ENCODE measurements at regions not wholly inside any gene's neighbourhood (a gene's known extent, or its start where the extent isn't known, plus 50 kb on each side); places are given as distances from the start of the nearest gene placed in this dataset.
"Not testable (repeated sequence)": the region's sequence is repeated elsewhere in the genome, so short reads cannot be mapped to it uniquely, and the experiment has no call there.

DNA sequence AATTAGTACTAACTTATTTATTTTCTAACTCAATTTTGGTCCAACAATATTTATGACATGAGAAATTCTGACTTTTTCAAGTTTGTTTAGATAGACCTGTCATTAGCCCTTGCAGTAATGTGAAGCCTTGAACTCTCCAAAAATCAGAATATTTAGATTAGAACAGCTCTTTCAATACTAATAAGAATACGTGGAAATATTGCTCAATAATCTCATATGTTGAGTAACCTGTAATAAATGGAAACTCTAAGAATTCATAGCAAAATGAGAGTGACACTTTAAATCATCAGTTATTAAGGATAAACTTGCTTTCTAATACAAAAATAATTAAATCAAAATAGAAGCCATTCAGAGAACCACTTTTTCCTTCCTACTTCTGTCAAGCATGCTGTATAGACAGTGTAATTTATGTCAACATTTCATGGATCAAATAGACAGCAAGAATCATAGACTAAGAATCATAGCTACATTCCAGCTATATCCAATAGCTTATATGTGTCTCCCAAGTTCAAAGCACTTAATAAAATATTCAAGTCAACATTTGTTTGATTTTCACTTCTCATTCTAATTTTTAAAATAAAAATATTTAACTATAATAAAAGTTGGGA lies 710.3 kb upstream of the SOX11 start:
- Histone ChIP-seq H3K9me3 (ENCODE audit: control insufficient read depth in 1 of 2, insufficient read depth in 1 of 2, low read length in 2 of 2) (peaks cover 0 to 12% of the 10 kb centered on the region in 2 experiments), H3K27me3 (ENCODE audit: control insufficient read depth in 1 of 2, insufficient read depth in 2 of 2, low read length in 2 of 2) (no peaks in the 10 kb centered on the region), H3K36me3 (ENCODE audit: insufficient read depth, low read length) (no peaks in the 10 kb centered on the region), H3K4me3 (ENCODE audit: low read length) (no peak overlapping the region), H3K4me1 (ENCODE audit: insufficient read depth, low read length) (no peaks in the 10 kb centered on the region), H3K27ac (ENCODE audit: low read depth in 1 of 2, low read length in 2 of 2) (no peak overlapping the region)
- ATAC-seq (ENCODE audit: poor library complexity), result no peak
- H3K27me3 Mint-ChIP-seq, result no peaks in the 10 kb centered on the region
- intact Hi-C loops (cut with DNase I, micrococcal nuclease), result no loop called here
- H3K4me3 Mint-ChIP-seq, result no peak overlapping the region
- no peaks in the 10 kb centered on the region for H3K36me3 Mint-ChIP-seq (ENCODE audit: low read depth)
- H3K4me1 Mint-ChIP-seq (ENCODE audit: low read depth), result no peaks in the 10 kb centered on the region
- H3K27ac Mint-ChIP-seq, result no peak overlapping the region
- ChIA-PET POLR2A (no interaction called here), CTCF (no interaction called here)
- H3K9me3 Mint-ChIP-seq, result peaks cover 7% of the 10 kb centered on the region
- DNase-seq, result no peak
- TF ChIP-seq, protein P1, sequence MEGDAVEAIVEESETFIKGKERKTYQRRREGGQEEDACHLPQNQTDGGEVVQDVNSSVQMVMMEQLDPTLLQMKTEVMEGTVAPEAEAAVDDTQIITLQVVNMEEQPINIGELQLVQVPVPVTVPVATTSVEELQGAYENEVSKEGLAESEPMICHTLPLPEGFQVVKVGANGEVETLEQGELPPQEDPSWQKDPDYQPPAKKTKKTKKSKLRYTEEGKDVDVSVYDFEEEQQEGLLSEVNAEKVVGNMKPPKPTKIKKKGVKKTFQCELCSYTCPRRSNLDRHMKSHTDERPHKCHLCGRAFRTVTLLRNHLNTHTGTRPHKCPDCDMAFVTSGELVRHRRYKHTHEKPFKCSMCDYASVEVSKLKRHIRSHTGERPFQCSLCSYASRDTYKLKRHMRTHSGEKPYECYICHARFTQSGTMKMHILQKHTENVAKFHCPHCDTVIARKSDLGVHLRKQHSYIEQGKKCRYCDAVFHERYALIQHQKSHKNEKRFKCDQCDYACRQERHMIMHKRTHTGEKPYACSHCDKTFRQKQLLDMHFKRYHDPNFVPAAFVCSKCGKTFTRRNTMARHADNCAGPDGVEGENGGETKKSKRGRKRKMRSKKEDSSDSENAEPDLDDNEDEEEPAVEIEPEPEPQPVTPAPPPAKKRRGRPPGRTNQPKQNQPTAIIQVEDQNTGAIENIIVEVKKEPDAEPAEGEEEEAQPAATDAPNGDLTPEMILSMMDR (IDR thresholded peaks at IDR 0.05), result no peak

GRCh38 chr2:4988444-4988843 lies 703.7 kb upstream of the SOX11 start:
- H3K36me3 Mint-ChIP-seq (ENCODE audit: low read depth); H3K9me3 Mint-ChIP-seq; H3K27ac ChIP-seq (ENCODE audit: low read depth in 1 of 2, low read length in 2 of 2); H3K4me3 ChIP-seq (ENCODE audit: low read length); H3K27me3 ChIP-seq (ENCODE audit: control insufficient read depth in 1 of 2, insufficient read depth in 2 of 2, low read length in 2 of 2); H3K9me3 ChIP-seq (ENCODE audit: control insufficient read depth in 1 of 2, insufficient read depth in 1 of 2, low read length in 2 of 2); CTCF ChIA-PET; H3K27ac Mint-ChIP-seq; ATAC-seq (ENCODE audit: poor library complexity); intact Hi-C loops (cut with DNase I, micrococcal nuclease); H3K4me3 Mint-ChIP-seq; DNase-seq; H3K27me3 Mint-ChIP-seq; POLR2A ChIA-PET; H3K4me1 Mint-ChIP-seq (ENCODE audit: low read depth); H3K4me1 ChIP-seq (ENCODE audit: insufficient read depth, low read length); H3K36me3 ChIP-seq (ENCODE audit: insufficient read depth, low read length): not testable (repeated sequence)

GRCh38 chr2:4992226-4992625 lies 700.0 kb upstream of the SOX11 start:
- H3K27ac ChIP-seq (ENCODE audit: low read depth in 1 of 2, low read length in 2 of 2), result no peak overlapping the region
- ChIA-PET POLR2A (no interaction called here), CTCF (interaction anchor here (0.6 kb wide), 1 partner anchor 1545 kb away, joined by 4 read pairs; no protein-coding TSS in a partner anchor)
- H3K9me3 ChIP-seq (ENCODE audit: control insufficient read depth in 1 of 2, insufficient read depth in 1 of 2, low read length in 2 of 2), result peaks cover 6 to 11% of the 10 kb centered on the region in 2 experiments
- H3K4me1 ChIP-seq (ENCODE audit: insufficient read depth, low read length), result no peaks in the 10 kb centered on the region
- ATAC-seq (ENCODE audit: poor library complexity) (no peak), DNase-seq (no peak)
- TF ChIP-seq, protein P1 (IDR thresholded peaks at IDR 0.05), result no peak
- no peaks in the 10 kb centered on the region for H3K27me3 ChIP-seq (ENCODE audit: control insufficient read depth in 1 of 2, insufficient read depth in 2 of 2, low read length in 2 of 2)
- intact Hi-C loops (cut with DNase I, micrococcal nuclease), result no loop called here
- H3K27me3 Mint-ChIP-seq, result no peaks in the 10 kb centered on the region
- H3K4me3 ChIP-seq (ENCODE audit: low read length), result no peak overlapping the region
- no peaks in the 10 kb centered on the region for H3K36me3 ChIP-seq (ENCODE audit: insufficient read depth, low read length)
- H3K36me3 Mint-ChIP-seq (ENCODE audit: low read depth), result no peaks in the 10 kb centered on the region
- H3K4me3 Mint-ChIP-seq, result no peak overlapping the region
- peaks cover 3% of the 10 kb centered on the region for H3K9me3 Mint-ChIP-seq
- no peak overlapping the region for H3K27ac Mint-ChIP-seq
- H3K4me1 Mint-ChIP-seq (ENCODE audit: low read depth), result no peaks in the 10 kb centered on the region

- ChIA-PET POLR2A (no interaction called here), CTCF (no interaction called here)
- no peak for ATAC-seq (ENCODE audit: poor library complexity)
- Histone ChIP-seq H3K4me1 (ENCODE audit: insufficient read depth, low read length) (no peaks in the 10 kb centered on the region), H3K9me3 (ENCODE audit: control insufficient read depth in 1 of 2, insufficient read depth in 1 of 2, low read length in 2 of 2) (peaks cover 0 to 7% of the 10 kb centered on the region in 2 experiments), H3K36me3 (ENCODE audit: insufficient read depth, low read length) (no peaks in the 10 kb centered on the region), H3K27me3 (ENCODE audit: control insufficient read depth in 1 of 2, insufficient read depth in 2 of 2, low read length in 2 of 2) (no peaks in the 10 kb centered on the region), H3K27ac (ENCODE audit: low read depth in 1 of 2, low read length in 2 of 2) (no peak overlapping the region), H3K4me3 (ENCODE audit: low read length) (no peak overlapping the region)
- intact Hi-C loops (cut with DNase I, micrococcal nuclease), result no loop called here
- TF ChIP-seq, protein P1 (IDR thresholded peaks at IDR 0.05), result no peak
- no peaks in the 10 kb centered on the region for H3K27me3 Mint-ChIP-seq
- H3K4me1 Mint-ChIP-seq (ENCODE audit: low read depth), result no peaks in the 10 kb centered on the region
- no peak overlapping the region for H3K27ac Mint-ChIP-seq
- no peak overlapping the region for H3K4me3 Mint-ChIP-seq
- H3K36me3 Mint-ChIP-seq (ENCODE audit: low read depth), result no peaks in the 10 kb centered on the region
- DNase-seq, result no peak
- peaks cover 7% of the 10 kb centered on the region for H3K9me3 Mint-ChIP-seq
Measured at GRCh38 chr2:4995466-4995865, 696.7 kb upstream of the SOX11 start.

Data from CD4-positive, alpha-beta T cell (primary cell).